GM18868 (cell line): ENCODE measurements at regions not wholly inside any gene's neighbourhood (a gene's known extent, or its start where the extent isn't known, plus 50 kb on each side); places are given as distances from the start of the nearest gene placed in this dataset.
"Not testable (repeated sequence)": the region's sequence is repeated elsewhere in the genome, so short reads cannot be mapped to it uniquely, and the experiment has no call there.

Source experiments
- ATAC-seq: cut with Tn5 transposase; IDR thresholded peaks from one replicate; pipeline ENCODE4 v1.9.1; 2021; ENCODE audit warnings: mild to moderate bottlenecking, moderate library complexity; ENCODE audit not compliant: unreplicated experiment

DNA sequence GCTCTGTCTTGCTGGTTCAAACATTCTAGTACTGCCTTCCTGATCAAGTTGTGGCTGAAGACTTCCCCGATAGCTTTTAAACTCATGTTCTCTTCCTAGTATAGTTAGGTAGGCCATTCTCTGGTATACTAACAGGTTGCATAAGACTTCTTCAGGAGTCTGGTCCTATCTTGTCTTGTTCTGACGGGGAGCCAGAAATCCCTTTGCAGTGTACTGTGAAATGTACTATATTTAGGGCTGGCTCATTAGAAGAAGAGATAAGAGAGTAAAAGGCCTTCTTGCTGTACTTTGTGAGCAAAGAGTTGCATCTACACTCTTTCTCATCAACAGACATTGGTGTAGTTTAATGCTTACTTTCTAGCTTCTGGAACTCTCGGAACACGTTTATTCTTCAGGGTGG is 331.9 kb downstream of the NUP35 start:
- ATAC-seq, result no peak

DNA sequence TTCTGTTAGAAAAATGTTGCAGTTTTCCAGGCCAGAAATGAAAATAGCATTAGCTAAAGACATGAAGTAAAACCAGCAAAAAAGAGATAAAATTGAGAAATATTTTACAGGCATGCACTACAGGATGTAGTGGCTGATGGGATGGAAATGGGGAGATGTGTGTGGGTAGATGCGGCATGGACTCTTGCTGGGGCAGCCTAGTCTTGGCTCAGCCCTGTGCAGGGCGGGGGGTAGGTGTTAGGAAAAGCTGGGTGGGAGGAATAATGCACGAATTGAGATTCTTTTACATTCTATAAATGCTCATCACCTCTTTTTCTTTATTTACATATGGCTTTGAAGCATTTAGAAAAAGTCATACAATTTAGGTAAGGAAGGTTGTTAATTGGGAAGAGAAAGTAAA is 334.2 kb downstream of the NUP35 start:
- no peak for ATAC-seq

DNA sequence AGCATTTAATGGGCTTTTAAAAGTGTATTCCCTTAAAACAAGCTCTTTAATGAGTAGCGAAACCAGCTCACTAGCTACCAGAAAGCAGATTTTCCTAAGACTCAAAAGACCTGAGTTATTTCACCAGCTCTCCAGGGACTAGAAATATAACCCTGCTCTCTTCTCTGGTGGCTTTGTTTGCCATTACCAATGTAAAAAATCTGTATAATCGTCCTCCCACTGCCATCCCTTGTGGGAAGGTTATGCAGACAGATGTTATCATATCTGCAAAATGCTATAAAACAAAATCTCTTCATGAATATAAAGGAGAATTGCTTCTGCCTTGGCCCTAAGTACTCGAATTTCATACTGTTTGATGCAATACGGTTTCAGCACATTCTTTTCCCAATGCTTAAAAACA is 335.2 kb downstream of the NUP35 start:
- no peak for ATAC-seq

DNA sequence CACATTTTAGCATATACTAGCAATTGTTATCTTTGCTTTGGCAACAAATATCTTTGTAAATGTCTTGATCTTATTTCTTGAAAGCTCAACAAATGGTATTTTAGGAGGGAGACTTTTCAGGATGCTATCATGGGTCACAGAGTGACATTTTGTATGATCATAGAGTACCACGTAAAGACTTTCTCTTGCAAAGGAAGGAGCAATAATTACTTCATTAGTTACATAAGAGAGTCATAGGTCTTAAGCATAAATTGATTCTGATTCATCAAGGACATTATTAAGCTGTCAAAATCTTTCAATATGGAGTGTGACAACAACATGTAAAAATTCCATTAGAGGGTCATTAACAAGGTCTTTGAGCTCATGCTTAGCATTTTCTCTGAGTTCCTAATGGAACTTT is 339.6 kb downstream of the NUP35 start:
- no peak for ATAC-seq

DNA sequence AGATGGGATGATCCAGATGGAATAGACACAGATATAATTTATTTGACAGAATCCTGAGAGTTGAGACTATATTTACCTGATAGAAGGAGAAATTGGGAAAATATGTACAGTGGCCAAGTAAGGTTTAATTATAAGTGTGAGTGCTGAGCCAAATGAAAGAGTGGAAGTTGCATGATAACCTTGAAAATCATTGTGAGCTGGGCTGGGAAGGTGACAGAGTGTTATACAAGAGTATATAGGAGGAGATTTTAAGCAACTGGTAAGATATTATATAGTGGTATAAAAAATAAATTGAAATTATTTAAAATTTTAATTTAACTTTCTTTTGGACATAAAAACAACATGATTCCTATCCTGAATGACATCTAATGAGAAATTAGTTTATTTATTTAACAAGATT is 340.8 kb downstream of the NUP35 start:
- no peak for ATAC-seq

DNA sequence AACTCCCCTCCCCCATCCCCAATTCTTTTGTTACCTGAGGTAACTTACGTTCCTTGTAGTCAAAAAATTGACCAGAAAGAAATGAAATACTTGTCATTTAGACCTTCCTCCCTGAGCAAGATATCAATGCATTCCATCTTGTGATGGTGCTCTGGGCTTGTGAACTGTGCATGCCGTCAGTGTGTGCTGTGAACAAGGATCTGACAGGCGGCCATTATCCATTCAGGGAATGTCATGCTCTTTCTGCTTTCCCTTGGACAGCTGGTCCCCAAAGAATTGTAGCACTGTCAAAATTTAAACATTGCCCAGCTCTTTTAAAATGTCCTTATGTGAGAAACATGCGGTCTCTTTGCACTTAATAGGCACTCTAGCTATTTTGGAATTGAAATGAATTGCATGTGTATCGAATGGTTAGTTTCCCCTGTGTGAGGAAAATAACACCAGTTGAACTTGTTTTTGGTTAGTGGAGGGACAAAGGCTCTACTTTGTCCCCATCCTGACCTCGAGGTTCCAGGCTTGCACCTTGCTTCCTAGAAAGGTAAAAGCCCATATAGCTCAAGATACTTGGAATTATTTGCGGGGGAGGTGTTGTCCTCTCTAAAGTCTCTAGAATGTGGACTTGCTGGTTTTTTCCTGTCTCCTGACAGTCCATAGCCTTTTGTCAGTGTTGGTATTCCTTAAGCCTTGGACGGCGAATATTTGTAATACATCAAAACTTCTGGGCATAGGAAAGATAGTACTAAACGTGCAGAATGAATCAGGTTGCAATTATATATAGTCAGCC is 350.9 kb downstream of the NUP35 start:
- no peak for ATAC-seq

DNA sequence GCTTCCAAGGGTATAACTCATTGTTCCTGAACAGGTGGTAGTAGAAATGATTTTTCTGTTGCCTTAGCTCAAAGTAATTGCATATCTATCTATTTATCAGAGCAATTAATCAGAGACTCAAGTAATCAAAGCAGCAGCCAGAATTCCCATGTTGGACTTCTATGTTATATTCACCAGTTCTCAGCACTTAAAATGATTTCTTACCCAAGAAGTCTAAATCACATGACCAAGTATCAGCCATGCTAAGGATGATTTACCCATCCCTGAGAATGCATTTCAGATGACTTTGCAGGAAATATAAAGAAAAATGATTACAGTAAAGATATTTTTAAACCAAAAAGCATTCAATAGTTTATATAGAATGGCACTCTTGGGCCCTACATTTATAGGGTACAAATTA is 352.2 kb downstream of the NUP35 start:
- no peak for ATAC-seq

DNA sequence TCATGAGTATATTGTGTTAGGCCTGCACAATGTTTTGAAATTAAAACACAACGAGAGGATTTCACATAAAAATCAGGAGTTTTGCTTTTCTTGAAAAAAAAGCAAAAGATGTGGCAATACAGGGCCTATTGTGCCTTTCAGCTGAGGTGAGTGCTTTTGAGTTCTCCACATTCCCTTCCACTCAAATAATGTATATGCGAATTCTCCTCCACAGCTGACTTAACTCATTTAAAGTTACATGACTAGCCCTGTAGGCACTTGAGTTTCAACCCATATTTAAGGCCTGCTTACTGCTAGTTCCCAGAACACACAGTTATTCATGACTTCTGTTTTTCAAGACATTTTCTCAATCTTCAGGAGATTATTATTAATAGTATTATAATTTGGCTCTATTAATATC is 353.1 kb downstream of the NUP35 start:
- no peak for ATAC-seq

DNA sequence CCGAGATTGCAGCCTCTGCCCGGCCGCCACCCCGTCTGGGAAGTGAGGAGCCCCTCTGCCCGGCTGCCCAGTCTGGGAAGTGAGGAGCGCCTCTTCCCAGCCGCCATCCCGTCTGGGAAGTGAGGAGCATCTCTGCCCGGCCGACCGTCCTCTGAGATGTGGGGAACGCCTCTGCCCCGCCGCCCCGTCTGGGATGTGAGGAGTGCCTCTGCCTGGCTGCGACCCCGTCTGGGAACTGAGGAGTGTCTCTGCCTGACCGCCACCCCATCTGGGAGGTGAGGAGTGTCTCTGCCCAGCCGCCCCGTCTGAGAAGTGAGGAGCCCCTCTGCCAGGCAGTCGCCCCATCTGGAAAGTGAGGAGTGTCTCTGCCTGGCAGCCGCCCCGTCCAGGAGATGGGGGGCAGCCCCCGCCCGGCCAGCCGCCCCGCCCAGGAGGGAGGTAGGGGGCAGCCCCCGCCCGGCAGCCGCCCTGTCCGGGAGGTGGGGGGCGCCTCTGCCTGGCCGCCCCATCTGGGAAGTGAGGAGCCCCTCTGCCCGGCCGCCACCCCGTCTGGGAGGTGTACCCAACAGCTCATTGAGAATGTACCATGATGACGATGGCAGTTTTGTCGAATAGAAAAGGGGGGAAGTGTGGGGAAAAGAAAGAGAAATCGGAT is 354.8 kb downstream of the NUP35 start:
- not testable (repeated sequence) for ATAC-seq

DNA sequence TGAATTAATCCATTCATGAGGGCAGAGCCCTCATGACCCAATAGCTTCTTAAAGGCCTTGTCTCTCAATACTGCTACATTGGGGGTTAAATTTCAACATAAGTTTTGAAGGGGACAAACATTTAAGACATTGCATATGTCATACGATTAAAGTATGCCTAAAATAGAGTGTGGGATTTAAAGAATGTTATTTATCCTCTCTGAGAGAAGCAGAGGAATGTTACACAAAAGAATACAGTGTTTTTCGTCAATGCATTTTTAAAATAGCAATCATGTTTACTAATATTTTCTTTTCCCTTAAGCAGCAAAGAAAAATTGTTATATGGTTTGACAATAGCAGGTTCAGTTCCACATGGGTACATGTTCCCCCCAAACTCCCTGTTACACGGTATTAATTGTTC is 363.1 kb downstream of the NUP35 start:
- ATAC-seq, result no peak

DNA sequence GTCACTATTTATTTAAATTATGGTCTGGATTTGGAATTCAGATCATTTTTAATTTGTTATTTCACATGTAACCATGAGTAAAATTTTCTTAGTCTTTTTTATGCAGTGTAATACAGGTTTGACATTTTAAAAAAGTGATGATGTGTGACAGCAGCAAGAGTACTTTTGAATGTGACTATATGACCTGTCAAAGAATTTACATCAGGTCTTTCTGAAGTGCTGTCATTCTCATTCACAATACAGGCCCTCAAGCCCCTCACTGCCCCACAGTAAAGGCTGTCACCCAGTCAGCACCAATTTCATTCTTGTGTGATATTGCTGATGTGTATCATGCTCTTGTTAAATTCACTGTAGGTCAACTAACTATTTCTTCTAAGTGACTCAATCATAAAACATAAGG is 364.2 kb downstream of the NUP35 start:
- no peak for ATAC-seq

DNA sequence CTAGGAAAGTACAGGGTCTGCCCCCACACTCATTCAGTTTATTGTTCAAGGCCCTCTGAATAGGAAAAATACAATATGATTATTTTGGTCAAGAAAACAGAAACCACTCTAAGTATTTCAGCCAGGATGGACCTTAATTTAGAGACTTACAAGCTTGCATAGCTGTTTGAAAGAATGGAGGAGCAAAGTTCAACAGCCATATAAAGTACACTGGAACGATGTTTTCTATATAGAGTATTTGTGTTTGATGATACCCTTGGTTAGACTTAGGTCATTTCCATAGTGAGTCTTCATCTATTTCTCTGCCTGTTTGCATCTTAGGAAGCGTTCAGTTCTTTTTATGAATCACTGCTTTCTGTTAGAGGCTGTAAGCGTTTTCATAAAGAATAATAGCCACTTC is 366.2 kb downstream of the NUP35 start:
- no peak for ATAC-seq

DNA sequence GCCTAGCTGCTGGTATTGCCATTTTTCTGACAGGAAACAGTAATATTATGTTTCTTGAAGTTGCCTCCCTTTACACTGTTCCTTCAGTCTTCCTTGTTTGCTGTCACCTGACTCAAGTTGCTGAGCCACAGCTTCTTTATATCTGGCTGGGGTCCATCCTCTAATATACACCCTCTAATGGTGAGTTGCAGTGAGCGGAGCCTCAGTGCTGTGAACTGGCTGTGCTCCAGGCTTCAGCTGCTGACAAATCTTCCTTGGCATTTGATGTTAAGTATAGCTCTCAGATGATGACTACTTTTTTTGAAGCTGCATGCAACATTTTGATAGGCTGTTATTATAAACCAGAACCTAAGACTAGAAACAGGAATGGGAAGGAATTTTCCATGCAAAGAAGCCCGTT is 366.7 kb downstream of the NUP35 start:
- ATAC-seq, result no peak

DNA sequence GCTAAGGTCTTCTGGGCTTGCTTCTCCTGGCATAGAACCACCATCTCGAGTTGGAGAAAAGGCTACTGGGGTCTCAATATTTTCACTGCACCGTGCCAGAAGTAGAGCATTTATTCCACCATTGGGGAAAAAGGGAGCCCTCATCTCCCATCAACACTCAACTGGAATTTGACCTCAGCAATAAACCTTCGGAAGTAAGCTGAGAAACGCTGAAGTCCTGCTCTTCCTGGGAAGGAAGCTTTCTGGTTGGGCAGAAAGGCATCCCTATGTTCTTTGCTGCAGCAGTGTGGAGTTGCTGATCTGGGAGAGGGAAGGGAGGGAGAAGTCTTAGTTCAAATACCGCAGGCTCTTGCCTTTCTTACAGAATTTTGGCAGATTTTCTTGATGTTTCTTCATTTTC is 368.8 kb downstream of the NUP35 start:
- ATAC-seq, result no peak

DNA sequence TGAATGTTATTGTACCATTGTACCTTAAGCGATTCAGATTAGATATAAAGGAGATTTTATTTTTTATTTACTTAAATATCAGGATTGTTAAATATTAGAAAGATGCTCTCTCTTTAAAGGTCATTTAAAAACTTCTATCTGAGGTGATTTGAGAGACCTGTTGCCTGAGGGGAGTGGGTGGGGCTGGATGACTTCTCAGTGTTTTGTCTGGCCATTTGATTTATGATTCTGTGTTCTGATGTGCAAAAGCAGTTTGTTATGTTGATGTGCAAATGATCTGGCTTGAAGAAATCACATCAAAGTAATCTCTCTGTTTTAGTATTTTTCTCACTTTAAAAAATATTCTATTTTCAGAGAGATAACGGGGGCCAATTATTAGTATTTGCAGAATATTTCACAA is 370.8 kb downstream of the NUP35 start:
- no peak for ATAC-seq

DNA sequence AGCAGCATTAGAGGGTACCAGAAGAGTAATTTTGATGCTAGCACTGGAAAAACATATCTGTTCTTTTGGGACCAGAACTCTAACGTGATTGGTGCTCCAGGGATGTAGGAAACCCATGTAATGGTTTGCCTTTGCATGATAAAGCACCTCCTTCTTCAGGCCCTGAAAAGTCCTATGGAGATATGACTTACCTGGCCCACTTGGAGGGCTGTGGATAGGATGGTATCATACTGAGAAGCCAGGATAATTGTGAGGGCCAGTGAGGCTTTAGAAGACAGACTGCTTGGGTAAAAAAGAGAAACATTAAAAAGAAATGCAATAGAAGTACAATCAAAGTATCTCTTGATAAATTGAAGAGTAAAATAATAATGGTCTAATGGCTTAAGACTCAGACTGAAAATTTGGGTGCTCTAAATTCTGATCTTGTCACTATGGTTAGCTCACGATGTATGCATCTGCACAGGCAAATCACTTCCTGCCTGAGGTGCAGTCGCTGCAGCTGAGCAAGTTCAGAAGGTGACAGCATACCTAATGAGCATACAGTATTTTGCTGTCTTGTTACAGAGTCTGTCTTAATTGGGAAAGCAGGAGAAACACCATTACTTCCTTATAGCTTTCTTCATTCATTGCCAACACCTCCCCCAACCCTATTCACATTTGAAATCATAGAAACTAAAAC is 371.5 kb downstream of the NUP35 start:
- peak; percentile 98 for ATAC-seq

DNA sequence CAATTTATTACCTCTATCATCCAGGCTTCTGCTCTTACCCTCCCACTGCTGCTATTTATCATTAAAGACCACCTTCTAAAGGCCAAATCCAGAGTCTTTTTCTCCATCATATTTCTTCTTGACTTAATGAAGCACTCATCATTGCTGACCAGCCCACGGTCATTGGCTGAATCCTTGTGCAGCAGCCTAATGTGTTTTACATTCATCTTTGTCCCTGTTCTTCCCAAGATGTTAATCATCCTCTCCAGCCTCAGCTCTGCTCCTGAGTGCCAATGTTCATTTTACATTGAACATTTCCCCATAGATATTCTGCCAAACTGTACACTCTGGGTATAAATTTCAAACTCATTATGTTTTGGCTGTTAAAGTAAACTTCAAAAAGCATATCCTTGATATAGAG is 373.6 kb downstream of the NUP35 start:
- ATAC-seq, result no peak

DNA sequence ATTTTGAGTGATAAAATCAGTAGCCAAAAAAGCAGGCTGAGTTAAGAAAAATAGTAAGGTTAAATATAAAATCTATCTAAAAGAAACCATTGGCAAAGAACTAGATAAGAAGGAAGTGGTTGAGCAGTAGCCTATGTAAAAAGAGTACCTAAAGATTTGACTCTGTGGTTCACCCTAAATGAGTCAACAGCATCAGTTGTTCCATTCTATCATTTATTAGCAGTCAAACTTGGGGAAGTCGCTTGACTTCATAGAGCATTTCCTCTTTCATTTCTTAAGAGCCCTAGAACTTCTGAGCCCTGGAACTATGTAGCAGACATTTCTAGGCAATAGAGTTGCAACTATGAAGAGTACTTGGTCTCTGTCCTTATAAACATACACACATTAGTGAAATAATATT is 381.7 kb downstream of the NUP35 start:
- peak; percentile 97 for ATAC-seq

DNA sequence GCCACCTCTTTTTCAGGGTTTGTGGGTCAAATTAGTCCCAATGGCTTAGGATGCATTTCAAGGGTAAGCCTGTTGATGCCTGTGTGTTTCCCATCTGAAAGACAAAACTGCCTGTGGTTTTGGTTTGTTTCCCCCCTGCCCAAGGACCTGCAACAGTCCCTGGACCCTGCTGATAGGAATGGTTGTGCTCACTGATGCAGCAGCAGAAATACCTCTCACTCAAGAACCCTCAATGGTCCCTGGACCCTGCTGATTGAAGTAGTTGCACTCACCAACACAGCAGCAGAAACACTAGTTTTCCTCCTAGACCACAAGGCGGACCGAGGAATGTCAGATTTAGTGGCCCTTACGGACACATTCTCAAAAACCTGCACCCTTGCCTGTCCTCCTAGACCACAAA is 386.9 kb downstream of the NUP35 start:
- no peak for ATAC-seq

DNA sequence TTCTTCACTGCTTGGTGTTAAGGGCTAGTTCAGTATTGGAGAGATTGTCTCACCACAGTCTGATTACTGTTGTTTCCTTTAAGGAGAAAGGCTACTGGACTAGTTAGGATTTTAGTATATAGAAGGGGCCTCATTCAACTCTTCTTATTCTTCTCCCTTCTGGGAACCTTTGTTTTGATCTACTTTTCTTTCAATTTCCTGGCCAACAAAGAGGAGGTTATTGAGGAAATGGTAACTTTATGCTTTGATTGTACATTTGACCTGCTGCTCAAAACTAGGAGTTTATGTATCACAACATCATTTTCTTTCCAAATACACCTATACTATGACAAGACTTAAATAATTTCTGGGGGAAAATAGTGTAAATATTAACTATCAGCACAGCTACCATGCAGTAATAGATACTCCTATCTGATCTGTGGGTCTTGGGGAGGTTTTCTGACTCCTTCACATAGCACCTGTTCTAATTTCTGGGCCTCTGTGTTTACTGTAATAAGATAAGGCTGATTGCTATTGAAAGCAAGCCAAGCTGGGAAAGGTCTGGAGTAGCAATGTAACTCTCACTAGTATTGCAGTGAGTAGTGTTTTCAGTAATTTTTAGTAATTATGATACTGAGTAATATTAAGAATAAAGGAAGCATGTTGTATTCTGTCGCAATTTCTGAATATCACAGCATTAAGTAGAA is 395.3 kb downstream of the NUP35 start:
- ATAC-seq, result no peak

DNA sequence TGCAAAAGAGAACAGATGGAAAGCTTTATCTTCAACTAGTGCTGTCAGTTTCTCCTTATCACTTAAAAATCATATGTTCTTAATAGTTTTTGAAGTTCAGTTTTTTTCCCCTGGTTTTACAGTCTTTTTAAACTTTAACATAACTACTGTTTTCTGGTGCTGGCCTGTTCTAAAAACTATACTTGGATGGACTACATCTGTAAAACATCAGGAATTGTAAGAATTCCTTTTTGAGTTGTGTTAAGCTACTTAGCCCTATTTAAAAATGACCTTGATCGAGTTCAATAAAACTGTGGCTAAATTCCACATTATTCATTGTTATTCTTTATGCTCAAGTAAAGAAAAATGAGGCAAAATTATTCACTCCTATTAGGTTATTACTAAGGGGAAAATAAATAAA is 397.7 kb downstream of the NUP35 start:
- no peak for ATAC-seq
